NCI-H2081 treated with DMSO at 0.1 percent for 48 hours (cell line): ENCODE measurements at regions not wholly inside any gene's neighbourhood (a gene's known extent, or its start where the extent isn't known, plus 50 kb on each side); places are given as distances from the start of the nearest gene placed in this dataset.
"Not testable (repeated sequence)": the region's sequence is repeated elsewhere in the genome, so short reads cannot be mapped to it uniquely, and the experiment has no call there.

Experiments used
- DNase-seq: peaks from one replicate; lab custom pipeline; 2025; lab: John Stamatoyannopoulos, UW

GRCh38 chr17:51387986-51388385 is 127.6 kb downstream of the UTP18 start:
- DNase-seq = no peak

- DNase-seq = no peak
Measured at GRCh38 chr17:51389875-51390274, 129.5 kb downstream of the UTP18 start.

GRCh38 chr17:51391982-51392654 is 131.8 kb downstream of the UTP18 start:
- DNase-seq = no peak

GRCh38 chr17:51395621-51396020 is 135.3 kb downstream of the UTP18 start:
- no peak for DNase-seq

- no peak for DNase-seq
Measured at GRCh38 chr17:51397361-51398127, 137.2 kb downstream of the UTP18 start.

GRCh38 chr17:51398128-51398525 is 137.8 kb downstream of the UTP18 start:
- DNase-seq = no peak

- no peak for DNase-seq
Measured at GRCh38 chr17:51398687-51399086, 138.3 kb downstream of the UTP18 start.

- no peak for DNase-seq
Measured at GRCh38 chr17:51401279-51401678, 140.9 kb downstream of the UTP18 start.

GRCh38 chr17:51402899-51403298 is 142.6 kb downstream of the UTP18 start:
- no peak for DNase-seq

GRCh38 chr17:51407576-51407975 is 147.2 kb downstream of the UTP18 start:
- DNase-seq = no peak

GRCh38 chr17:51419476-51419875 is 159.1 kb downstream of the UTP18 start:
- no peak for DNase-seq

GRCh38 chr17:51421525-51421924 is 161.2 kb downstream of the UTP18 start:
- DNase-seq = no peak

- no peak for DNase-seq
Measured at GRCh38 chr17:51422634-51423033, 162.3 kb downstream of the UTP18 start.

GRCh38 chr17:51423421-51424160 is 163.2 kb downstream of the UTP18 start:
- DNase-seq = no peak

- no peak for DNase-seq
Measured at GRCh38 chr17:51425773-51426172, 165.4 kb downstream of the UTP18 start.

- DNase-seq = peak; percentile 4
Measured at GRCh38 chr17:51427323-51427811, 167.0 kb downstream of the UTP18 start.

- no peak for DNase-seq
Measured at GRCh38 chr17:51427856-51428255, 167.5 kb downstream of the UTP18 start.

- DNase-seq = no peak
Measured at GRCh38 chr17:51428668-51429495, 168.5 kb downstream of the UTP18 start.

GRCh38 chr17:51429938-51430337 is 169.6 kb downstream of the UTP18 start:
- DNase-seq = not testable (repeated sequence)

GRCh38 chr17:51430591-51430990 is 170.2 kb downstream of the UTP18 start:
- no peak for DNase-seq

- no peak for DNase-seq
Measured at GRCh38 chr17:51434434-51435170, 174.3 kb downstream of the UTP18 start.
